Heart right ventricle (tissue), 16 donors: ENCODE measurements at regions not wholly inside any gene's neighbourhood (a gene's known extent, or its start where the extent isn't known, plus 50 kb on each side); places are given as distances from the start of the nearest gene placed in this dataset.
A peak's percentile ranks its signal among the peaks of the same experiment; 100 is the strongest.

Source experiments
- ATAC-seq, 8 donors: fragments of 200-7000 bp; cut with Tn5 transposase; one replicate each; pipeline ENCODE4 v1.9.1; 2020; ENCODE audit warnings: mild to moderate bottlenecking in 8 of 8, moderate library complexity in 8 of 8, moderate number of reproducible peaks in 1 of 8
- DNase-seq, 2 donors: peaks; one replicate each; pipeline ENCODE4 v3.0.0-alpha.2; 2020
- H3K27ac ChIP-seq, 10 donors: fragments of 200-600 bp; sonication (generic) in 2 of 10; one replicate each; pipeline versions ENCODE4 v1.5.0 to v1.8.0; 2020 to 2022; ENCODE audit warnings: mild to moderate bottlenecking in 3 of 10
- H3K27me3 ChIP-seq, 7 donors: fragments of 200-600 bp; one replicate each; pipeline ENCODE4 v1.8.0; 2021 to 2022; ENCODE audit warnings: mild to moderate bottlenecking in 2 of 7
- H3K36me3 ChIP-seq, 9 donors: fragments of 200-600 bp; sonication (generic) in 1 of 9; one replicate each; pipeline versions ENCODE4 v1.5.0 to v1.8.0; 2020 to 2022; ENCODE audit warnings: mild to moderate bottlenecking in 2 of 9
- H3K4me1 ChIP-seq, 9 donors: fragments of 200-600 bp; sonication (generic) in 1 of 9; one replicate each; pipeline versions ENCODE4 v1.5.0 to v1.8.0; 2020 to 2022; ENCODE audit warnings: mild to moderate bottlenecking in 4 of 9
- H3K4me3 ChIP-seq, 10 donors: fragments of 200-600 bp; sonication (generic) in 2 of 10; one replicate each; pipeline versions ENCODE4 v1.5.0 to v1.8.0; 2020 to 2022; ENCODE audit warnings: mild to moderate bottlenecking in 7 of 10, moderate library complexity in 2 of 10
- H3K9me3 ChIP-seq, 11 donors: fragments of 200-600 bp in 10 of 11; sonication (generic) in 2 of 11; one replicate each; pipeline versions ENCODE4 v1.5.0 to v1.8.0; 2013 to 2022; ENCODE audit warnings: mild to moderate bottlenecking in 2 of 11, control low read depth in 1 of 11, moderate library complexity in 1 of 11
- WGBS, 2 donors: extraction: QIAGEN DNeasy Blood & Tissue Kit; methylation state at CpG; one replicate each; pipeline ENCODE4 v1.1.7; 2013; ENCODE audit warnings: inconsistent platforms in 1 of 2; 5-methylcytosine and 5-hydroxymethylcytosine counted together
- intact Hi-C, 10 donors: fragments of 100-400 bp; cut with DNase I; formaldehyde crosslinking; loops; one replicate each; pipeline versions ENCODE4 v1.11.1 to v1.14.2; 2022
- TF ChIP-seq, protein P1 (sequence below), 9 donors: fragments of 200-600 bp; sonication (generic) in 2 of 9; IDR thresholded peaks; one replicate each; pipeline versions ENCODE4 v1.5.0 to v1.8.0; 2021 to 2022; ENCODE audit warnings: antibody characterized with exemption in 9 of 9, mild to moderate bottlenecking in 5 of 9, moderate library complexity in 1 of 9
- donor health status: Arrhythmogenic right ventricular cardiomyopathy.
- donor health status: ischemic (EF 13 %, LVEDD 7.1; RV severe dilation, severe dysfunction).
- donor health status: healthy with polysubstance abuse.
- donor health status: DM: no; HTN: yes; CAD: no.
- donor health status: DM: no; HTN: no; CAD: no.
- donor health status: ischemic (EF 25% LVEDD 6.9; RV normal size, moderate dysfunction).
- donor health status: ischemic (EF 25% LVEDD 5.7; RV mildly dilated, moderate dysfunction).
- donor health status: healthy.
- donor health status: DM: yes; HTN: yes; CAD: no.
- donor health status: Ischemic cardiomyopathy.
- donor health status: ischemic (EF 35%, LVEDD 5.7; RV mildly dilated, moderate dysfunction).
- donor health status: nonischemic (EF 11% LVEDD 7.7; RV severe dilation, severe dysfunction).
- donor health status: DM: yes; HTN: yes; CAD: no.
- donor health status: PGD.
- donor health status: ischemic (EF 29% LVEDD 5.4; RV normal size, mild dysfunction).
- donor health status: nonischemic (EF 23%, LVEDD 6.1; RV moderate dilation, normal function).

DNA sequence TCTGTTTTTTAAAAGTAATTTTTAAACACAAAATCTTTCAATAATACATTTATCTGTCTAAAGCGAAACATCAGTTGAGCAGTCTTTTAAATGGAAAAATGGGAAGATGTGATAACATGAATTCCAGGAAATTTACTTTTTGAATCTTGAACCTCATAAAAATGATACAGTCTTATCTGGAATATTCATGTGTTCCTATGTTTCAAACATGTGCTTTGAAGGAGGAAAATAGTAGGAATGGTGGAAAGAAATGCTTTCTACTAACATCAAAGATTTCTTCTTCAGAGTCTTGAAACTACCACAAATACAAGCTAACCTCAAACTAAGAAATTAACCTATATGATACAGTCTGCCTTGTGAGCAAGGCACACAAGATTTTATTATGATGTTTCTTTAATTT, 317.5 kb upstream of the SEMA3A start:
- intact Hi-C loops = no loop called here
- H3K4me1 ChIP-seq = peaks cover 0 to 4% (median 0%) of the 10 kb centered on the region in 9 donors
- ATAC-seq = no peak
- 95 to 96% methylated on average over 1 of the region's 1 CpG for WGBS, 2 donors
- H3K27ac ChIP-seq = no peak overlapping the region
- TF ChIP-seq, protein P1, sequence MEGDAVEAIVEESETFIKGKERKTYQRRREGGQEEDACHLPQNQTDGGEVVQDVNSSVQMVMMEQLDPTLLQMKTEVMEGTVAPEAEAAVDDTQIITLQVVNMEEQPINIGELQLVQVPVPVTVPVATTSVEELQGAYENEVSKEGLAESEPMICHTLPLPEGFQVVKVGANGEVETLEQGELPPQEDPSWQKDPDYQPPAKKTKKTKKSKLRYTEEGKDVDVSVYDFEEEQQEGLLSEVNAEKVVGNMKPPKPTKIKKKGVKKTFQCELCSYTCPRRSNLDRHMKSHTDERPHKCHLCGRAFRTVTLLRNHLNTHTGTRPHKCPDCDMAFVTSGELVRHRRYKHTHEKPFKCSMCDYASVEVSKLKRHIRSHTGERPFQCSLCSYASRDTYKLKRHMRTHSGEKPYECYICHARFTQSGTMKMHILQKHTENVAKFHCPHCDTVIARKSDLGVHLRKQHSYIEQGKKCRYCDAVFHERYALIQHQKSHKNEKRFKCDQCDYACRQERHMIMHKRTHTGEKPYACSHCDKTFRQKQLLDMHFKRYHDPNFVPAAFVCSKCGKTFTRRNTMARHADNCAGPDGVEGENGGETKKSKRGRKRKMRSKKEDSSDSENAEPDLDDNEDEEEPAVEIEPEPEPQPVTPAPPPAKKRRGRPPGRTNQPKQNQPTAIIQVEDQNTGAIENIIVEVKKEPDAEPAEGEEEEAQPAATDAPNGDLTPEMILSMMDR (IDR thresholded peaks at IDR 0.05) = no peak
- no peaks in the 10 kb centered on the region for H3K27me3 ChIP-seq
- H3K9me3 ChIP-seq = no peaks in the 10 kb centered on the region
- H3K4me3 ChIP-seq = no peak overlapping the region
- no peaks in the 10 kb centered on the region for H3K36me3 ChIP-seq
- no peak for DNase-seq

DNA sequence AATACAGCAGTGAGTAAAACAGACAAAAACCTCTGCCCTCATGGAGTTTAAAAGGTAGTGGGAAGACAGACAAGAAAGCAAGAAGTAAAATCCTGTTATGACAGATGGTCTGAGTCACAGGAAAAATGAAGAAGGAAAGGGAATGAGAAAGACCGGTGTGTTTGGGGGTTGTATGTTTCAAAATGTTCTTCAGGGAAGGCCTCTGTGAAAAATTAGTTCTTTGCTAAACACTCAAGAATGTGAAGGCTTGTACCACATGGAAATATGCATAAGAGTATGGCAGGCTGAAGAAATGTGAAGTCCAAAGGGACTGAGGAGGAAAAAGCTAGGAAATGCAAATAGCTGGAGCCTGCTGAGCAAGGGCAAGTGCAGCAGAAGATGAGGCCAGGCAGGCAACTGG, 315.9 kb upstream of the SEMA3A start:
- H3K9me3 ChIP-seq = no peaks in the 10 kb centered on the region
- H3K27me3 ChIP-seq = no peaks in the 10 kb centered on the region
- DNase-seq = no peak
- peaks cover 0 to 4% (median 0%) of the 10 kb centered on the region in 9 donors for H3K4me1 ChIP-seq
- ATAC-seq = no peak
- H3K27ac ChIP-seq = no peak overlapping the region
- TF ChIP-seq, protein P1 (IDR thresholded peaks at IDR 0.05) = no peak
- intact Hi-C loops = no loop called here
- no peak overlapping the region for H3K4me3 ChIP-seq
- 64 to 66% methylated on average over 1 of the region's 1 CpG for WGBS, 2 donors
- no peaks in the 10 kb centered on the region for H3K36me3 ChIP-seq

DNA sequence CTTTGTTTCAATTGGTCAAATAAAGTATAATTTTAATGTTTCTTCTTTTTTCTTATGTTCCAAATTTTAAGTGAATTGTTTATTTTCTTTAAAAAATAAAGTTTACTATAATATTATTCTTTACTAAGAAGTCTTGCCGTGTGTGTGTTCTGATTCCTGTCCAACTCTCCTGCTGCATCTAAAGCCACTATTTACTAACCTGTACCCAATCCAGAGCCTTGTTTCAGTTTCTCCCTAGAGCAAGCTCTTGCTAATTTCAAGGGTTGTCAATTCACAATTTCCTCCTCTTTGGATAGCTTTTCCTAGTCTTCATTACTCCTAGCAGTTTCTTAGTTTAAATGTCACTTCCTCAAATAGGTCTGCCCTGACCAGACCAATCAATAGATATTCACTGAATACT, 314.9 kb upstream of the SEMA3A start:
- Histone ChIP-seq H3K27ac (no peak overlapping the region), H3K36me3 (no peaks in the 10 kb centered on the region), H3K27me3 (no peaks in the 10 kb centered on the region), H3K9me3 (no peaks in the 10 kb centered on the region), H3K4me3 (no peak overlapping the region), H3K4me1 (peaks cover 0 to 4% (median 0%) of the 10 kb centered on the region in 9 donors)
- 84 to 91% methylated on average over 1 of the region's 1 CpG for WGBS, 2 donors
- TF ChIP-seq, protein P1 (IDR thresholded peaks at IDR 0.05) = no peak
- intact Hi-C loops = no loop called here
- ATAC-seq (no peak), DNase-seq (no peak)

DNA sequence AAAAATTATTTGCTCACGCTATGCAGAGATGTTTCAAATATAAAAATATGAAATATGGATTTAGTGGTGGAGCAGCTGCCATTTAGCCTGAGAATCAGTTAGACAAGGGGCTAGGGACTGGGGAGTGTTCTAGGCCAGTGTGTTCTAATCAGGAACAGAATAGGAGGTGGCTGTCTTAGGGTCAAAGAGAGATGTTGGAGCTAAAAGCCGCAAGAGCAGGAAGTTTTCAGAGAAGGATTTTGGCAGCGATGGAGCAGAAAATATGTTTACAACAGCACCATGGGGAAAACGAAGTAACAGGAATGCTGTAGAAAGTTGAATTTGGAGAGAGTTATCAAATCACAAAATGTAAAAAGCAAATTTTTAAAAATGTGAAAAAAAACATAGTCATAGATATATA, 314.0 kb upstream of the SEMA3A start:
- 66 to 69% methylated on average over 4 of the region's 4 CpGs for WGBS, 2 donors
- H3K36me3 ChIP-seq = no peaks in the 10 kb centered on the region
- intact Hi-C loops = no loop called here
- ATAC-seq (peak in 1 of 8 donors; percentile 65), DNase-seq (no peak)
- H3K27me3 ChIP-seq = no peaks in the 10 kb centered on the region
- H3K4me1 ChIP-seq = peaks cover 0 to 4% (median 0%) of the 10 kb centered on the region in 9 donors
- no peak overlapping the region for H3K4me3 ChIP-seq
- no peak overlapping the region for H3K27ac ChIP-seq
- TF ChIP-seq, protein P1 (IDR thresholded peaks at IDR 0.05) = no peak
- H3K9me3 ChIP-seq = no peaks in the 10 kb centered on the region
